HG03432 (cell line): ENCODE measurements at regions not wholly inside any gene's neighbourhood (a gene's known extent, or its start where the extent isn't known, plus 50 kb on each side); places are given as distances from the start of the nearest gene placed in this dataset.

Experiments used
- ATAC-seq: cut with Tn5 transposase; IDR thresholded peaks from one replicate; pipeline ENCODE4 v1.9.1; 2021; ENCODE audit warnings: mild to moderate bottlenecking, moderate library complexity; ENCODE audit not compliant: unreplicated experiment

DNA sequence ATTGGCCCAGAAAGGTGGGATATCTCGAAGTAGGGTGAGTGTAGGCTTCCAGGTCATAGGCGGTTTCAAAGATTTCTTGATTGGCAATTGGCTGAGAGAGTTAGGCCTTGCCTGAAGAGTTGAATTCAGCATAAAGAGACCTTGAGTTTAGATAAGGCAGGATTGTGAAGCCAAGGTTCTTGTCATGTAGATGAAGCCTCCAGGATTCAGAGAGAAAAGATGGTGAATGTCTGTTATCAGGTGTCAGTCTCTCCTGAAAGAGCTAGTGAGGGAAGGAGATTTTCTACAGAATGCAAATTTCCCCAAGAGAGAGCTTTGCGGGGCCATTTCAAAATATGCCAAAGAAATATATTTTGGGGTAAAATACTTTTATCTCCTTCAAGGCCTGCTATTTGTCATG is 217.0 kb upstream of the TLE3 start:
- ATAC-seq: no peak

DNA sequence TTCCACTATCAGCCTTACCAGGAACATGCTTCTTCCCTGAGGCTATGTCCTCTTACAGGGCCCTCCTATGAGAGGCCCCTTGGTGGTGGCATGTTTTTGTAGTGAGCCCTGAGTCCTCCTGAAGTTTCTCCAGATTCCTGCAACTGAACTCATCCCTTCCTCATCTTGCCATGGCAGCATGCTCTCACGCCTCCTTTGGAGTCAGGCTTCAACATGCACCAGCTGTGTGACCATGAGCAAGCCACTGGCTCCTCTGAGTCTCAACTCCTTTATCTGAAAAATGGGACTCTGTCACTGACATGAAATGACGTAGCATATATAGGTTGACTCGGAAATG is 216.3 kb upstream of the TLE3 start:
- no peak for ATAC-seq

DNA sequence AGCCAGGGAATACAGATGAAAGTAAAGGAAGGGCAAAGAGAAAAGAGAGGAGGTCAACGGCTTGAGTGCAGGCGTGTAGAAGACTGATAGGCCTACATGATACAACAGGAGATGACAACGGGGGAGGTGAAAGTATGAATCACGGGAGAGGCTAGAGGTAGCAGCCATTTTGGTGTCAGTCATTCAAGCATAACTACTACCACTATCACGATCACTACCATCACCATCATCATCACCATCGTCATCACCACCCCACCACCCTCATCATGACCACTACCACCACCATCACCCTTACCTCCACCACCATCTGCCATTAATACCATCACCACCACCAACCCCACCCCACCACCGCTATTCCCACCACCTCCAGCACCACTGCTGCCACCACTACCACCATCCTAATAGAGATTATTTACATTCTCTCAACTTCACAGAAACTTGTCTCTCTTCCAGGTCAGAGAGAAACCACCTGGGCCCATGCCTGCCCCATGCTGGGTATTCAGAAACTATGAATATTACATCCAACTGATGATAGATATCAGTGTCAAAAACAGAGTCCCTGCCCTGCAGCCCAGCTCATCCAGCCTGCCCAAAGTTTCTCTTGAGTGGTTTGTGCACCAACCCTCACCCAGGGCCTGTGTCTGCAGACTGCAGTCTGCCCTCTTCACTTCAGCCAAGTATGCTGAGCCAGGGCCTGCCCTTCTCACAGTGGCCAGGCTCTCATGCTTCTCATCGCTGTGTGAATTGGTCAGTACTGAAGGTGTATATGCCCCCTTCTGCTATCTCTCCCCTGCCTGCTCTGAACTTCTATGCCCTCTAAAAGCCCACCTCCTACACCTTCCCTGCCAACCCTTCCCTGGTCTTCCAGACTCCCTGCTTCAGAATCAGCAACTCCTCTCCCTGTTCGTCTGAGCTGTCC is 215.6 kb upstream of the TLE3 start:
- no peak for ATAC-seq

DNA sequence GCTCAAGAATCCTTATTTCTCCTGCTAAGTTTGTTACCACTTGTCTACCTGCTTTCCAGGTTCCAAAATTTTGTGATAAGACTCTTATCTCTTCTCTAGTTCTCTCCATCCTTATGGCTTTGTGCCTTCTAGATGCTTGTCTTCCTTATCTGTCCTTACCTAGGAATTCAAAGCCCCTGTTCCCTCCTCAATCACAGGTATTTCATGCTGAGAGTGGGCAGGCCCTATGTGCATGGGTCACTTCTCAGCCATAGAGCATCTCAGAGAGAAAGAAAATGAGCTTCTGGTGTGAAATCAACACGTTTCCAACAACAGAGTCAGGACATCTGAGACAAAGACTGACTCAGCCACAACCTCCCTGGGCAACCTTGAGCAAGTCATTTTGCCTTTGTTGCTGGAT is 214.1 kb upstream of the TLE3 start:
- no peak for ATAC-seq

DNA sequence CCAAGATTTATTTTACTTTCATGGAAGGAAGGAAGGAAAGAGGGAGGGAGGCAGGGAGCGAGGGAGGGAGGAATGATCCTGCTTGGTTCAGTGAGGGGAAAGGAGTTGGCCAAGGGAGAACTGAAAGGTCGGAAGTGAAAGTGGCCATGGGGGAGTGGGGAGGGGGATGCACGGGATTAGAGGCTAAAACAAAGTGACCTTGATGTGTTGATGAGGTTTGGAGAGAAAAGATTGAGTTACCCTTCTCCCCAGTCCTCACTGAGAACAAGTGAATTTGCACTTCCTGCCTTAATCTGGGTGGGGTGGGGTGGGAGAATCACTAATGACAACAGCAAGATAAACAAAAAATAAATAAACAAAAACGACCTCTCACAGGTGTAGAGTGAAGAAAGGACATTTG is 212.0 kb upstream of the TLE3 start:
- ATAC-seq: no peak

DNA sequence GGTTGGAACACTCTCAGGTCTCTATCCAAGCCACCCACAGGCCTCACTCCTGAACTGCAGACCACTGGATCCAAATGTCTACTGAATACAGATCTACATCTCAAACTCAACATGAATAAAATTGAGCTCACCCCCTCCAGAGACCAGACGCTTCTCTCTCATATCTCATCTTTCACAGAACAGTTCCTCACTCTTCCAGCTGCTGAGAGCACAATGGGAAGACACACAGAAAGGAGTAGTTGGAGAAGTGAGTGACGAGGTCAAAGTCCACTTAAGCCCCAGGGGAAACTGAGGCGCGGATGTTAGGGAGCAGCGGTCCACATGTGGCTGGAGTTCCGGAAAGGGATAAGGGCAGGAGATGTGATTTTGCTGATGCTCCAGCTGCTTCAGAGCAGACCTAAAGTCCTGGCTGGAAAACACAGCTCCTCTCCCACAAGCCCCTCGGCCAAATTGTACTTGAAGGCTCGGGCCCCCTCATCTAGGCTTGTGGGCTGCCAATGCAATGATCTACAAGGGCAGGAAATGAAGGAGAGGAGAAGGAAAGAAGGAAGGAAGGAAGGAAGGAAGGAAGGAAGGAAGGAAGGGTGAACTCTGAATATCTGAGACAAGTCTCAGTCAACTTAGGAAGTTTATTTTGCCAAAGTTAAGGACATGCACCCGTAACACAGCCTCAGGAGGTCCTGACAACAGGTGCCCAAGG is 211.2 kb upstream of the TLE3 start:
- ATAC-seq: no peak

DNA sequence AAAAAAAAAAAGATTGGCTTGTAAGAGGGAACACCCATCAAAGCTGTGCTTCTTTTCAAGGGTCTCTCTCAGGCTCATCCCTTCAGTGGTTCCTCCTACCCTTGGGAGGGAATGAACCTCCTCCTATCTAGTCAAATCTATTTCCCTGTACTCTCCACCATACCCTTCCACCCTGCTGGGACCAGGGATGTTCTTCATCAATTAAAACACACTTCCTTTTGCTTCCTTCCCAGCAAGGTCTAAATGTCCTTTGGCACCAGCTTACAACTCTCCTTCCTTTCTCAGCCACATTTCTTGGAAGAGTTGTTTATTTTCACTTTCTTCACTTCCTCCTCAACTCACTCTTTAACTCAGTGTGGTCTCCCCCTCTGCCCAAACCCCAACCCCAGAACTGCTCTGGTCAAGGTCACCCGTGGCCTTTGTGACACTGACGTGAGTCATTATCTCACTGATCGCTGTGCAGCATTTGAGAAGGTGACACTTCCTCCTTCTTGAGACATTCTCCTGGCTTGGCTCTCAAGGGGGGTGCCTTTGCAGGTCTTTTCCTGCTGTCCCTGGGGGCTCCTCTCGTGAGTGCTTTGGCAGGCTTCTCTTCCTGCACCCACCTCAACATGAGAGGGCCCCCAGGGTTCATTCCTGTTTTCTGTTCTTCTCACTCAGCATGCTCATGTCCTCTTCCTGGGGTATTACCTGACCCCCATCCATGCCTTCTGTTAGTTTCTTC is 210.5 kb upstream of the TLE3 start:
- ATAC-seq: peak; percentile 79

DNA sequence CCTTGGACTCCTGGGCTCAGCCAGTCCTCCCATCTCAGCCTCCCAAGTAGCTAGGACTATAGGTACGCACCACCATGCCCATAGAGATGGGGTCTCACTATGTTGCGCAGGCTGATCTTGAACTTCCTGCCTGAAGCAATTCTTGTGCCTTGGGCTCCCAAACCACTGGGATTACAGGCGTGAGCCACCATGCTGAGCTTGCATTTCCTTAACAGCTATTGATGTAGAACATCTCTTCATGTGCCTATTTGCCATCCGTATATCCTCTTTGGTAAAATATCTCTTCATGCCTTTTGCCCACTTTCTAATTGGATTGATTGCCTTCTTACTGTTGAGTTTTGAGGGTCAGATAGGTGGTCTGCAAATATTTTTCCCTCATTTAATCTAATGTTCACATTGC is 208.9 kb upstream of the TLE3 start:
- no peak for ATAC-seq

DNA sequence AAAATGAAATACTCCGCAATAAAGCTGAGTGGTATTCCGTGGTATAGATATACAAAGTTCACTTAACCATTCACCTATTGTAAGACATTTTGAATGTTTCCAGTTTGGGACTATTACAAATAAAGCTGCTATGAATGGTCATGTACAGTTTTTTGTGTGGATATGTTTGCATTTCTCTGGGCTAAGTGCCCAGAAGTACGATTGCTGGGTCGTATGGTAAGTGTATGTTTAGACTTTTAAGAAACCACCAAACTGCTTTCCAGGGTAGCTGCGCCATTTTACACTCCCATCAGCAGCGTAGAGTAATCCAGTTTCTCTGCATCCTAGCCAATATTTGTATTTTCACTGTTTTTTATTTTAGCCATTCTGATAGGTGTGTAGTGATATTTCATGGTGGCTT is 208.4 kb upstream of the TLE3 start:
- ATAC-seq: no peak

DNA sequence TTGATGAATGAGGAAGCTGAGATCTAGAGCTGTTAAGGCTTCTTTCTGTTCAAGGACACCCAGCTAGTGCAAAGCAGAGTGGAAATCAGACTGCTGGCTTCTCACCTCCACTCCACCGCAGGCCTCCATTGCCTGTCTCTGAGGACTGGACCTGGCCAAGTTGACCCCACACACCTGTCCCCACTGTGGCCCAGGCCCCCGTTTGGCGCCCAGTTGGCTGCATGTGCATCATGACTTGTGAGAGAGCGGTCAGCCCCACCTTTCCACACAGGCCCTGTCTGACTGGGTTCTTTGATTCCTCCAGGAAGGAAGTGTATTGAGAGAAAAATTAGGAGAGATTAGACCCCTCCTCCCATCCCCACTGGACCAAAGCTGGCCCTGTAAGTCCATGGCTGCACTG is 206.3 kb upstream of the TLE3 start:
- no peak for ATAC-seq

DNA sequence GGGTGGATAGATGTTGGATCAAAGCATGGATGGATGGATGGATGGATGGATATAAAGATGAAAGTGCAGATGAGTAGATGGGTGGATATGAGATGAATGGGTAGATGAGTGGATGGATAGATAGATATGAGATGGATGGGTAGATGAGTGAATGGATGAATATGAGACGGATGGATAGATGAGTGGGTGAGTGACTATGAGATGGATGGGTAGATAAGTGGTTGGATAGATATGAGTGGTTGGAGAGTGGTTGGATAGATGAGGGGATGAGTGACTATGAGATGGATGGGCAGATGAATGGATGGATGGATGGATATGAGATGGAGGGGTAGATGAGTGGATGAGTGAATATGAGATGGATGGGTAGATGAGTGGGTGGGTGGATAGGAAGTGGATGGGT is 204.6 kb upstream of the TLE3 start:
- no peak for ATAC-seq

DNA sequence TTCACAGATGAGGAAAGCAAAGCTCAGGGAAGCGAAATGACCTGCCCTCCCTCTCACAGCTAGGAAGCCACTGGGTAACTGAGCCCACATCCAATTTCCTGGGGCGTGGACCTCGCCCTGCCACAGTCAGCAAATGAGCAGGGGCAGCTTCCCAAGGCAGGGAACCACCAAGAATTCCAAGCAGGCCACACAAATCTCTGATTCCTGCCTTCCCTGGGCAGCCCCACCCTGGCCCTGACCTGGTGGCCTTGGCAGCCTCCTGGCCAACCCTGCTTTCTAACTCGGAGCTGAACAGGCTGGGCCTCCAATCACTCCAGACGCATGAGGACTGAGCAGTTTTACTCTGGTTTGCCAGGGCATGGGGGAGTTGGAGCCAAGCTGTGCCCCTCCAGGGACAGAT is 203.7 kb upstream of the TLE3 start:
- ATAC-seq: no peak

DNA sequence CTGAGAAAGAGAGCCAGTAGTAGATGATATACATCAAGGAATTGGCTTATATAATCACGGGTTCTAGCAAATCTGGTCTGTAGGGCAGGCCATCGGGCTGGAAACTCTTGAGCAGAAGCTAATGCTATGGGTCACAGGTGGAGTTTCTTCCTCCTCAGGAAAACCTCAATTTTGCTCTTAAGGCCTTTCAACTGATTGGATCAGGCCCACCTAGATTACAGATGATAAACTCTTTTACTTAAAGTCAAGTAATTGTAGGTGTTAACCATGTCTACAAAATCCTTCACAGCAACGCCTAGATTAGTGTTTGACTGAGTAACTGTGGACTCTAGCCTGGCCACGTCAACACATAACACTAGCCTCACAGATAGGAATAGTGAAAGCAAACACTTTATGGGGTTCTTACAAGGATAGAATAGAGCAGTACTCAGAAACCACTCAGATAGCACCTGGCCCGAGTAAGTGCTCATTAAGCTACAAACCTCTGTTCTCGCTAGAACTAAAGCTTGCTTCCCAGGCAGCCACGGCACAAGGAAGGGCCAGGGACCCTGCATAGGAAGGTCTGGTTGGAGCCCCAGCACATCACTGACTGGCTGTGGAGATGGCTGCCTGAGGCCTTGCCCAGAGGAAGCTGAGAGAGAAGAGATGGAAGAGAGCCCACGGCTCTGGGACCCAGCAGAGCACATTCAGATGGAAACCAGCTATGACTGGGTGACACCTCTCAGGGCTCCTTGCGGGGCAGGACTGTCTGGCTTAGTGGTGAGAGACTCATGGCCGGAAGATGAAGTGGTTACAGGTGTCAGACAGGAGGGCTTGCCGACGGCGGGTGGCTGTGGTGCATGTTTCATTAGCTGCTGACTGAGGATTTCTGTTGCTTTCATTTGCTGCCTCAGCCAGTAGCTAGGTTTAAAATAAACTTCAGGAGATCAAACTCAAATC is 202.5 kb upstream of the TLE3 start:
- peak; percentile 98 for ATAC-seq

DNA sequence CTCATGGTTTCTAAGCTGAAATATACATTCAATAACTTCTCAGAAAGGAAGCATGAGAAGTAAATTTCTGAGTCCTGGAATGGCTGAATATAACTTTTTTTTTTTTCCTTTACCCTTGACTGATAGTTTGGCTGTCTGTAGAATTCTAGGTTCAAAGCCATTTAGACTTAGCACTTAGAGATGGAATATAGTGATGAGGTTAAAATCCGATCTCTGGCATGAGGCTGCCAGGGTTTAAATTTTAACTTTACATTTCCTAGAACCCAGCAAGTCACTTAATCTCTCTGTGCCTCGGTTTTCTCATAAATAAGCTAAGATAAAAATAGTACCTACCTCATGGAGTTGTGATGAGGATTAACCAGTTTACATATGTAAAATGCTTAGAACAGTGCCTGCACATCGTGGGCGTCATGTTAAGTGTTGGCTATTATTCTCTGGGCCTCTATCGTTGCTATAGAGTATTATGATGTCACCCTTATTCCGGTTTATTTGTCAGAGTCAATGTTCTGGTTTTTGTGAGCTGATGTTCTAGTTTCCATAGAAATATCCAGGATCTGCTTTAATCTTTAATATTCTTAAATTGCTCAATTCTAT is 199.8 kb upstream of the TLE3 start:
- no peak for ATAC-seq

DNA sequence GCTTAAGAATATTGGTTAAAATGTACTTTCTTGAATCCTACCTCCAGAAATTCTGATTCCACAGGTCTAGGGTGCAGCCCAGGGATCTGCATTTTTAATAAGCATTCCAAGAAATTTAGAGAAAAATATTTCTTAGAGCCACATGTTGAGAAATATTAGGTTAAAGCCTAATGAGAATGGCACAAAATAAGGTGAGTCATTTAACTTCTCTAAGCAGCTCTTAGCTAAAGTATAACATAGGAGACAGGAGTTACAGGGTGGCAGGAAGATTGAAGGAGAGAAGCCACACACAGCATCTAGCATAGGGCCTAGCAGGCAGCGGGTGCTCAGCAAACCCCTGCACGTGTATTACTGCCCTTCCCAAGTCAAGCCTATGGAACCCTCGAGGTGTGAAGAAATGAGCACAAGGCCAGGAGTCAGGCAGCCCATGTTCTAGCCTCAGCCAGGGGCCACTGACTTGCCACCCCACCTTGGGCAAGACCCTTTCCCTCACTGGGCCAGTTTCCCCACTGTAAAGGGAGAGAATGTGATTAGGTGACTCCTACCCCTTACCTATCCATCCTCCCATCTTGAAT is 197.1 kb upstream of the TLE3 start:
- ATAC-seq: no peak

DNA sequence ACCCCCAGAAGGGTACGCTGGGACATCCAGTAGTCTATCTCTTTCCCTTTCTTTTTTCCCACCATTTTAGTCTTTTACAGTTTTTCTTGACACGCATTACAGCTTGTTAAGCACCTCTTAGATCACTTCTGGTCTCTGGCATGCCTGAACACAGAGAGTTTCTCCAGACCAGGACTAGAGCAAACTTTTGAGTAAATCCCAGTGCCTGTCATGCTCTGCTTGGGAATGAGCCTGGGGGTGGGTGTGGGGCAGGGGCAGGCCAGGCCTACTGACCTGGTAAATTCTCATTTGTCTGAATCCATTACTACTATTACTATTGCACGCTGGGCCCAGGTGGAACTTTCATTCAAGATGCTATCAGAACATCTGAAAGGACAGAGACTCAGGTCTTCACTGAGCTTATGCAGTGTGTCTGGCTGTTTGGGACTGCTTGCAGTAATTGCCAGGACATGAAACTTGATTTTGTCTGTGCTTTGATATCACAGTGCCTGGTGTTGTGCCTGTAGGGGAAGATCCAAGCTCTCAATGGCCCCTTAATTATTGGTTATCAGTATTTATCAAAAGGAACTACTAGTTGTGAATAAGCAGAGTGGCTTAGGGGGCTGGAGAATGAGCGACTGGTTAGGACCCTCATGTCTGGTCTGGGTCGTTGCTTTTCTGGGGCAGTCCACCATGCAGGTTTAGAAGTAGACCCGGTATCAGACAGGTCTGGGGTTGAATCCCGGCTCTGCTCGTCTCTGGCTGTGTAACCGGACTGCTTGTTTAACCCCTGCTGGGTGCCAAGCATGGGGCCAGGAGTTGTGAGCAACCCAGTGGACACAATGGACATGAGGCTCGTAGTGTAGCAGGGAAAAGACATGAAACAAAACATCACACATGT is 196.1 kb upstream of the TLE3 start:
- ATAC-seq: no peak

DNA sequence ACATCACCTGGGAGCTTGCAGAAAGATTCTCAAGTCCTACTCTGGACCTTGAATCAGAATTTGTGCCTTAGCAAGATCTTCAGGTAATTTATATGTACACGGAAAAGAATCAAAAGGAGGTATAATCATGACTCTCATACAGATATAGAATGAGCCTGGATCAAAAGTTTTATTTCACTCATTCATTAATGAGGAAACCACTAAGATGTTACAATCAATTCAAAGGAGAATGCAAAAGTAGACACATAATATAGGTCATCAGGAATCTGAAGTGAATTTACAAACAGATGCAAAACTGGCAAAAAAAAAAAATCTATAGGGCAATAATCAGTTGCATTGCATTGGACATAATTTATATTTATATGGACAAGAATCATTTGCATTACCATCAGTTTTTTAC is 195.4 kb upstream of the TLE3 start:
- ATAC-seq: no peak

DNA sequence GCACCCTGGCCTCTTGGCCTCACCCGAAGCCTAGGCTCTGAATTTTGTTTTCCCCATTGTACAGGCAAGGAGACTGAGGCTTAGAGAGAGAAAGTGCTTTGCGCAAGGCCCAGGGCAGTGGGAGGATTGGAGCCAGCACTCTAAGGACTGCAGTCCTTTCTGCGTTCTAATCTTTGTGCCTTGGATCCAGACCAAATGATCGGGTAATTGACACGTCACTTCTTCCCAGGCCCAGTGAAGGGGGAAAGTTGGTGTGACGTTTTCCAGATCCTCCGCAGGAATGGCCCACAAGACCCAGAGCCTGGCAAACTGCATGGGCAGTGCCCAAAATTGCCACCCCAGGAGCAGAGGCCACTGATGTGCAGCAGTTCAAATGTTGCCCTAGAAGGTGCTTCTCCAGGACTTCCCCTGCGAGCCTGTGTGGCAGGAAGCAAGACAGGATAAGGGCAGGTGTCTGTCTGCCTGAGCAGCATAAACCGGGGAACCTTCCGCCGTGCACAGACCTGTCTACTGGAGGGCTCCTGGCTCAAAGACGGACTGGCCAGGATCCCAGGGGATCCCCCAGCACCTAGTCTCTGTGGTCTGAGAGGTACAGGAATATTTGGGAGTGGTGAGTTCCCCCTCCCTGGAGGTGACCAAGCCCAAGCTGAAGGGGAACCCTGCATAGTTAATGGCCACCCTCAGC is 194.5 kb upstream of the TLE3 start:
- no peak for ATAC-seq
